ENCODE measurements at regions not wholly inside any gene's neighbourhood (a gene's known extent, or its start where the extent isn't known, plus 50 kb on each side); places are given as distances from the start of the nearest gene placed in this dataset.

DNA sequence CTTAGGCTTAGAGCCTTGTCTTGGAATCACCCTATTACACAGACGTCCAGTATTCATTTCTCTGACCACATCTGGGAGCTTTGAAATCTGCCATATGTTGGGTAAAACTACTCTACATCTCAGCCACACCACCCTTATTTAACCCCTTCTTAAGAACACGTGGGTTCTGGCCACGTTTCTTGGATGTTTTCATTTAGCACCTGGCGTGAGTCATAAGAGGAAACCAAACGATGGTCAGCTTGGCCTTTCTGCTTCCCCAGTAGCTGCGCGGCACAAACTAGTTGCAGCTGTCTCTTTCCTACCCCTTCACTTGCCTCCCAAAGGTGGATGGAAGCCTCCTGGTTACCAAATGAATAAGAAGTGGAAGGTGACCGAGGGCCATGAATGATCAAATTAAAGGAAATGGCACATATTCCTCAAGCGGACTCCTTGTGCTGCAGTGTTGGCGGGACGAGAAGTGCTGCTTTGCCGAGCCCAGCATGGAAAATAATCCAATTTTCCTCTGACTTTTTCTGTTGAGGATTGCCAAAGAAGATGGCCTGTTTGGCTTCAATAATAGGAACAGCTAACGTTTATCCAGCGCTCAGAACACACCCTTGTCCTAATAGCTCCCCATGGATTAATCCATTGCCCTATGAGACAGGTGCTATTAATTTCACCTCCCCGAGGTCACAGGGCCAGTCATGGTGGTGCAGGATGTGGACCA, 154.1 kb downstream of the ZNF664 start:
- intact Hi-C loops (cut with micrococcal nuclease; ENCODE audit: unreplicated experiment) = no loop called here
- Histone ChIP-seq H3K27ac (ENCODE audit: extremely low read length, insufficient read depth, low read length) (no peak overlapping the region), H3K4me1 (ENCODE audit: insufficient read depth, low read length) (peaks cover 45% of the 10 kb centered on the region), H3K9me3 (ENCODE audit: low read length) (no peaks in the 10 kb centered on the region), H3K4me2 (ENCODE audit: low read depth, low read length) (no peak overlapping the region), H3K27me3 (ENCODE audit: control insufficient read depth in 1 of 2, insufficient read depth in 2 of 2, low read length in 2 of 2) (peaks cover 0 to 12% of the 10 kb centered on the region in 2 experiments; a peak in 2 of 5 replicates), H3K4me3 (replicated peaks in 1 of 3; ENCODE audit: insufficient read depth in 1 of 3, low read depth in 2 of 3, low read length in 3 of 3) (no peak overlapping the region), H3K79me2 (ENCODE audit: insufficient read depth, low read length) (no peaks in the 10 kb centered on the region), H2AFZ (ENCODE audit: low read length) (no peak overlapping the region), H4K20me1 (ENCODE audit: insufficient read depth, low read length) (no peaks in the 10 kb centered on the region), H3K9ac (ENCODE audit: insufficient read depth, low read depth, low read length) (no peak overlapping the region), H3K36me3 (replicated peaks in 1 of 2; ENCODE audit: control insufficient read depth in 1 of 2, insufficient read depth in 2 of 2, low read length in 2 of 2) (no peaks in the 10 kb centered on the region)
- DNase-seq (ENCODE audit: low spot score) (no peak), ATAC-seq (no peak), FAIRE-seq (no peak)
- ChIA-PET CTCF (ENCODE audit: low intra/inter-chr PET ratio, low total read pairs) (no interaction called here), POLR2A (no interaction called here)
- in situ Hi-C loops (cut with HindIII; ENCODE audit: extremely low pct_ligation_motif_present, low pct_unique_long_range_greater_than_20kb) = no loop called here
- TF ChIP-seq, protein P1, sequence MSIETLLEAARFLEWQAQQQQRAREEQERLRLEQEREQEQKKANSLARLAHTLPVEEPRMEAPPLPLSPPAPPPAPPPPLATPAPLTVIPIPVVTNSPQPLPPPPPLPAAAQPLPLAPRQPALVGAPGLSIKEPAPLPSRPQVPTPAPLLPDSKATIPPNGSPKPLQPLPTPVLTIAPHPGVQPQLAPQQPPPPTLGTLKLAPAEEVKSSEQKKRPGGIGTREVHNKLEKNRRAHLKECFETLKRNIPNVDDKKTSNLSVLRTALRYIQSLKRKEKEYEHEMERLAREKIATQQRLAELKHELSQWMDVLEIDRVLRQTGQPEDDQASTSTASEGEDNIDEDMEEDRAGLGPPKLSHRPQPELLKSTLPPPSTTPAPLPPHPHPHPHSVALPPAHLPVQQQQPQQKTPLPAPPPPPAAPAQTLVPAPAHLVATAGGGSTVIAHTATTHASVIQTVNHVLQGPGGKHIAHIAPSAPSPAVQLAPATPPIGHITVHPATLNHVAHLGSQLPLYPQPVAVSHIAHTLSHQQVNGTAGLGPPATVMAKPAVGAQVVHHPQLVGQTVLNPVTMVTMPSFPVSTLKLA (IDR thresholded peaks at IDR 0.05) = peak; percentile 30; the same call in 1 of the 2 replicates
- TF ChIP-seq NR3C1 (CRISPR knock-in tag; IDR thresholded peaks at IDR 0.05) = no peak
- WGBS (ENCODE audit: low lambda C conversion rate) = 52% methylated on average over 13 of the region's 15 CpGs
- BruUV-seq (replicated peaks) = no TSS peak

DNA sequence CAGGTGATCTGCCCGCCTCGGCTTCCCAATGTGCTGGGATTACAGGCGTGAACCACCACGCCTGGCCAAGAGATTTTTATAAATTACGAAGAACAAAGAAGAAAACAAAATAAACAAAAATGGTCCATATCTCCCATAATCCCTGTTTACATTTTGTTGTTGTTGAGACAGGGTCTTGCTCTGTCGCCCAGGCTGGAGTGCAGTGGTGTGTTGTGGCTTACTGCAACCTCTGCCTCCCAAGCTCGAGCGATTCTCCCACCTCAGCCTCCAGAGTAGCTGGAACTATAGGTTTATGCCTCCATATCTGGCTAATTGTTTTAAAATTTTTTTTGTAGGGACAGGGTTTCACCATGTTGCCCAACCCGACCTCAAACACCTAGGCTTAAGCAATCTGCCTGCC, 156.1 kb downstream of the ZNF664 start:
- 52% methylated on average over 9 of the region's 9 CpGs for WGBS (ENCODE audit: low lambda C conversion rate)
- H3K27me3 ChIP-seq (ENCODE audit: control insufficient read depth in 1 of 2, insufficient read depth in 2 of 2, low read length in 2 of 2) = peaks cover 0 to 4% of the 10 kb centered on the region in 2 experiments; a peak in 1 of 5 replicates

More for the DNA sequence above, 156.1 kb downstream of the ZNF664 start:
- POLR2A ChIA-PET = no interaction called here
- Histone ChIP-seq H3K9ac (ENCODE audit: insufficient read depth, low read depth, low read length) (no peak overlapping the region), H3K36me3 (replicated peaks in 1 of 2; ENCODE audit: control insufficient read depth in 1 of 2, insufficient read depth in 2 of 2, low read length in 2 of 2) (no peaks in the 10 kb centered on the region), H3K79me2 (ENCODE audit: insufficient read depth, low read length) (no peaks in the 10 kb centered on the region), H3K9me3 (ENCODE audit: low read length) (no peaks in the 10 kb centered on the region), H3K27ac (ENCODE audit: extremely low read length, insufficient read depth, low read length) (no peak overlapping the region), H3K4me2 (ENCODE audit: low read depth, low read length) (no peak overlapping the region), H3K4me1 (ENCODE audit: insufficient read depth, low read length) (peaks cover 54% of the 10 kb centered on the region), H3K4me3 (replicated peaks in 1 of 3; ENCODE audit: insufficient read depth in 1 of 3, low read depth in 2 of 3, low read length in 3 of 3) (no peak overlapping the region), H2AFZ (ENCODE audit: low read length) (no peak overlapping the region), H4K20me1 (ENCODE audit: insufficient read depth, low read length) (no peaks in the 10 kb centered on the region)
- BruUV-seq (replicated peaks) = no TSS peak
- FAIRE-seq (no peak), DNase-seq (ENCODE audit: low spot score) (no peak), ATAC-seq (no peak)
- CTCF ChIA-PET (ENCODE audit: low intra/inter-chr PET ratio, low total read pairs) = no interaction called here
- TF ChIP-seq ZNF121 (CRISPR knock-in tag; IDR thresholded peaks at IDR 0.05) (0 out of 2 replicates have a peak, but pooled peaks have one; percentile 10), YY1 (IDR thresholded peaks at IDR 0.05; ENCODE audit: insufficient read depth, insufficient replicate concordance, low read depth, low read length) (no peak)
- in situ Hi-C loops (cut with HindIII; ENCODE audit: extremely low pct_ligation_motif_present, low pct_unique_long_range_greater_than_20kb) (no loop called here), intact Hi-C loops (cut with micrococcal nuclease; ENCODE audit: unreplicated experiment) (no loop called here)
